Embryonic facial prominence (tissue), 1 donor: ENCODE measurements at regions not wholly inside any gene's neighbourhood (a gene's known extent, or its start where the extent isn't known, plus 50 kb on each side); places are given as distances from the start of the nearest gene placed in this dataset.
"Not testable (repeated sequence)": the region's sequence is repeated elsewhere in the genome, so short reads cannot be mapped to it uniquely, and the experiment has no call there.

ENCODE experiments used
- DNase-seq: peaks from one replicate; pipeline ENCODE4 v3.0.0-alpha.2; 2016; ENCODE audit errors: extremely low spot score

GRCh38 chr18:76307293-76307690 is 187.8 kb downstream of the ZNF516 start:
- DNase-seq = no peak

- no peak for DNase-seq
Measured at GRCh38 chr18:76306685-76307292, 188.3 kb downstream of the ZNF516 start.

- DNase-seq = no peak
Measured at GRCh38 chr18:76285866-76286265, 209.2 kb downstream of the ZNF516 start.

- no peak for DNase-seq
Measured at GRCh38 chr18:76281565-76281964, 213.5 kb downstream of the ZNF516 start.

GRCh38 chr18:76277801-76278200 is 217.2 kb downstream of the ZNF516 start:
- no peak for DNase-seq

- no peak for DNase-seq
Measured at GRCh38 chr18:76275727-76276313, 219.2 kb downstream of the ZNF516 start.

- no peak for DNase-seq
Measured at GRCh38 chr18:76274468-76275289, 220.4 kb downstream of the ZNF516 start.

- DNase-seq = no peak
Measured at GRCh38 chr18:76273956-76274355, 221.1 kb downstream of the ZNF516 start.

GRCh38 chr18:76273036-76273545 is 222.0 kb downstream of the ZNF516 start:
- DNase-seq = no peak

- not testable (repeated sequence) for DNase-seq
Measured at GRCh38 chr18:76267423-76267822, 227.6 kb downstream of the ZNF516 start.

GRCh38 chr18:76266236-76266991 is 228.6 kb downstream of the ZNF516 start:
- no peak for DNase-seq

- no peak for DNase-seq
Measured at GRCh38 chr18:76265497-76266235, 229.4 kb downstream of the ZNF516 start.

GRCh38 chr18:76264876-76265250 is 230.2 kb downstream of the ZNF516 start:
- DNase-seq = no peak

GRCh38 chr18:76264198-76264875 is 230.7 kb downstream of the ZNF516 start:
- no peak for DNase-seq

GRCh38 chr18:76263046-76264005 is 231.7 kb downstream of the ZNF516 start:
- DNase-seq = no peak

- DNase-seq = no peak
Measured at GRCh38 chr18:76260941-76261472, 234.0 kb downstream of the ZNF516 start.

GRCh38 chr18:76259711-76260110 is 235.3 kb downstream of the ZNF516 start:
- no peak for DNase-seq

- DNase-seq = no peak
Measured at GRCh38 chr18:76259096-76259495, 235.9 kb downstream of the ZNF516 start.

GRCh38 chr18:76258209-76258608 is 236.8 kb downstream of the ZNF516 start:
- DNase-seq = no peak
